Smooth muscle cell (in vitro differentiated cells): ENCODE measurements at regions not wholly inside any gene's neighbourhood (a gene's known extent, or its start where the extent isn't known, plus 50 kb on each side); places are given as distances from the start of the nearest gene placed in this dataset.
"Not testable (repeated sequence)": the region's sequence is repeated elsewhere in the genome, so short reads cannot be mapped to it uniquely, and the experiment has no call there.

Experiments
- DNase-seq: peaks from one replicate; lab custom pipeline; 2025; ENCODE audit not compliant: unreplicated experiment; lab: John Stamatoyannopoulos, UW
- H2AFZ ChIP-seq: fragments of 200-600 bp; sonication (generic); 2 replicates; pipeline ENCODE4 v1.6.0; 2016; ENCODE audit warnings: antibody characterized with exemption, low read depth, mild to moderate bottlenecking
- H3F3A ChIP-seq: fragments of 200-600 bp; sonication (generic); 2 replicates; pipeline ENCODE4 v1.6.0; 2017; ENCODE audit warnings: antibody characterized with exemption, low read depth
- H3K27ac ChIP-seq: fragments of 200-600 bp; sonication (generic); 2 replicates; pipeline ENCODE4 v1.5.1; 2016; ENCODE audit warnings: low read depth, mild to moderate bottlenecking
- H3K27me3 ChIP-seq: fragments of 200-600 bp; sonication (generic); 2 replicates; pipeline ENCODE4 v1.6.1; 2016; ENCODE audit warnings: low read depth, mild to moderate bottlenecking
- H3K36me3 ChIP-seq: fragments of 200-600 bp; sonication (generic); 2 replicates; pipeline ENCODE4 v1.5.1; 2016; ENCODE audit warnings: low read depth
- H3K4me1 ChIP-seq: fragments of 200-600 bp; sonication (generic); 2 replicates; pipeline ENCODE4 v1.5.1; 2016; ENCODE audit warnings: low read depth
- H3K4me2 ChIP-seq: fragments of 200-600 bp; sonication (generic); 2 replicates; pipeline ENCODE4 v1.6.0; 2016; ENCODE audit warnings: mild to moderate bottlenecking
- H3K4me3 ChIP-seq: fragments of 200-600 bp; sonication (generic); 2 replicates; pipeline ENCODE4 v1.5.1; 2016; ENCODE audit warnings: mild to moderate bottlenecking
- H3K79me2 ChIP-seq: fragments of 200-600 bp; sonication (generic); 2 replicates; pipeline ENCODE4 v1.6.0; 2016; ENCODE audit warnings: low read depth, mild to moderate bottlenecking
- H3K9ac ChIP-seq: fragments of 200-600 bp; sonication (generic); 2 replicates; pipeline ENCODE4 v1.6.0; 2016; ENCODE audit warnings: low read depth
- H3K9me3 ChIP-seq: fragments of 200-600 bp; sonication (generic); replicated peaks from 2 replicates; pipeline ENCODE4 v1.5.1; 2016; ENCODE audit warnings: low read depth
- H4K20me1 ChIP-seq: fragments of 200-600 bp; sonication (generic); 2 replicates; pipeline ENCODE4 v1.6.0; 2016; ENCODE audit warnings: low read depth
- WGBS: methylation state at CpG from one replicate; pipeline ENCODE4 v1.1.7; 2016; ENCODE audit warnings: low lambda C conversion rate; 5-methylcytosine and 5-hydroxymethylcytosine counted together

- not testable (repeated sequence) for DNase-seq, H3K4me1 ChIP-seq, H3K36me3 ChIP-seq, H3K27ac ChIP-seq, H2AFZ ChIP-seq, H3K9ac ChIP-seq, H3K79me2 ChIP-seq, H3F3A ChIP-seq, H3K4me2 ChIP-seq, H3K27me3 ChIP-seq, H4K20me1 ChIP-seq, H3K4me3 ChIP-seq
- WGBS: 68% methylated on average over 5 of the region's 5 CpGs
- H3K9me3 ChIP-seq: peaks cover 24% of the 10 kb centered on the region
These were observed 195.8 kb upstream of the TPTE start for GRCh38 chr21:10325546-10325945.

- not testable (repeated sequence) for H3K27ac ChIP-seq, H3K4me1 ChIP-seq, H3K79me2 ChIP-seq, H3K27me3 ChIP-seq, H3K4me3 ChIP-seq, DNase-seq, H3K4me2 ChIP-seq, H2AFZ ChIP-seq, H3K9ac ChIP-seq, H3K36me3 ChIP-seq, H4K20me1 ChIP-seq, H3F3A ChIP-seq
- 84% methylated on average over 2 of the region's 2 CpGs for WGBS
- peaks cover 30% of the 10 kb centered on the region for H3K9me3 ChIP-seq
These were observed 195.2 kb upstream of the TPTE start for GRCh38 chr21:10326146-10326545.

GRCh38 chr21:10328646-10329045 is 192.7 kb upstream of the TPTE start:
- 53% methylated on average over 6 of the region's 6 CpGs for WGBS
- not testable (repeated sequence) for H3K4me1 ChIP-seq, H3K4me3 ChIP-seq, H3K79me2 ChIP-seq, H3K27me3 ChIP-seq, H3K9ac ChIP-seq, H2AFZ ChIP-seq, H3K36me3 ChIP-seq, H3F3A ChIP-seq, H3K27ac ChIP-seq, H4K20me1 ChIP-seq, DNase-seq, H3K4me2 ChIP-seq
- peaks cover 38% of the 10 kb centered on the region for H3K9me3 ChIP-seq

GRCh38 chr21:10330641-10331119 is 190.7 kb upstream of the TPTE start:
- H3K9me3 ChIP-seq: peaks cover 41% of the 10 kb centered on the region
- not testable (repeated sequence) for DNase-seq, H3K4me1 ChIP-seq, H3K27ac ChIP-seq, H3K4me2 ChIP-seq, H3F3A ChIP-seq, H3K79me2 ChIP-seq, H3K27me3 ChIP-seq, H2AFZ ChIP-seq, H3K4me3 ChIP-seq, H4K20me1 ChIP-seq, H3K36me3 ChIP-seq, H3K9ac ChIP-seq
- WGBS: 77% methylated on average over 10 of the region's 10 CpGs

GRCh38 chr21:10331134-10331533 is 190.2 kb upstream of the TPTE start:
- H3K4me1 ChIP-seq, H3K79me2 ChIP-seq, H3K4me2 ChIP-seq, DNase-seq, H3K27ac ChIP-seq, H3K36me3 ChIP-seq, H4K20me1 ChIP-seq, H3K27me3 ChIP-seq, H3K4me3 ChIP-seq, H2AFZ ChIP-seq, H3K9ac ChIP-seq, H3F3A ChIP-seq: not testable (repeated sequence)
- peaks cover 41% of the 10 kb centered on the region for H3K9me3 ChIP-seq
- WGBS: 77% methylated on average over 5 of the region's 5 CpGs

- not testable (repeated sequence) for H3K4me3 ChIP-seq, H3F3A ChIP-seq, H3K79me2 ChIP-seq, H3K4me1 ChIP-seq, H3K36me3 ChIP-seq, H3K27ac ChIP-seq, H3K27me3 ChIP-seq, H4K20me1 ChIP-seq, DNase-seq, H3K4me2 ChIP-seq, H3K9ac ChIP-seq, H2AFZ ChIP-seq
- H3K9me3 ChIP-seq: peaks cover 38% of the 10 kb centered on the region
- WGBS: 51% methylated on average over 2 of the region's 2 CpGs
These were observed 188.4 kb upstream of the TPTE start for GRCh38 chr21:10332935-10333334.

- H3K4me3 ChIP-seq, H3K4me1 ChIP-seq, H3K27me3 ChIP-seq, H3K79me2 ChIP-seq, H3K4me2 ChIP-seq, H2AFZ ChIP-seq, H4K20me1 ChIP-seq, H3K9ac ChIP-seq, H3K36me3 ChIP-seq, DNase-seq, H3F3A ChIP-seq, H3K27ac ChIP-seq: not testable (repeated sequence)
- peaks cover 47% of the 10 kb centered on the region for H3K9me3 ChIP-seq
- WGBS: 80% methylated on average over 6 of the region's 6 CpGs
These were observed 187.0 kb upstream of the TPTE start for GRCh38 chr21:10334391-10334790.

GRCh38 chr21:10342261-10342956 is 179.0 kb upstream of the TPTE start:
- not testable (repeated sequence) for H3K27me3 ChIP-seq, H3K9ac ChIP-seq

More at GRCh38 chr21:10342261-10342956, 179.0 kb upstream of the TPTE start:
- not testable (repeated sequence) for H3K4me1 ChIP-seq, H3K4me2 ChIP-seq, H3K79me2 ChIP-seq, H3K36me3 ChIP-seq, DNase-seq, H3K27ac ChIP-seq, H3F3A ChIP-seq, H2AFZ ChIP-seq, H4K20me1 ChIP-seq, H3K4me3 ChIP-seq
- WGBS: 85% methylated on average over 27 of the region's 46 CpGs
- peaks cover 40% of the 10 kb centered on the region for H3K9me3 ChIP-seq
